ENCODE measurements at regions not wholly inside any gene's neighbourhood (a gene's known extent, or its start where the extent isn't known, plus 50 kb on each side); places are given as distances from the start of the nearest gene placed in this dataset.
"Not testable (repeated sequence)": the region's sequence is repeated elsewhere in the genome, so short reads cannot be mapped to it uniquely, and the experiment has no call there.

DNA sequence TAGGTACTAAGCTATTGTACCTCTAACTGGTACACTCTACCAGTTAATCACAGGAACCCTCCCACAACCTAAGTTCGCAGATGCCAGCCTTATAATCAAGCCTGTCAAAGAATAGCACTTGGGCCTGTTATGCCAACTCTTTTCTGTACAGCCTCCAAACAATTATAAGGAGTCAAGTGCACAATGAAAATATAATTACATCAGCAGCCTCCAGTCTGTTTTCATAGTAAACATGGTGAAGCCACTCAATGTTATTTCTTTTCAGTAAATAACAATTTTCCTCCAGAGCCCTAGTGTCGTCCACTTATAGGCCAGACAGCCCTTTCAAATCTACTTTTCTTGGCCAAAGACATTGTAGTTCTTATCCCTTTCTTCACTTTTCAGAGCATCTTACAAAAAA lies 82.7 kb upstream of the CARMIL1 start:
- Mint-ChIP-seq H3K4me3 (no peak overlapping the region), H3K36me3 (ENCODE audit: low read depth) (no peaks in the 10 kb centered on the region), H3K9me3 (no peaks in the 10 kb centered on the region), H3K4me1 (ENCODE audit: low read depth) (no peaks in the 10 kb centered on the region), H3K27me3 (ENCODE audit: low read depth) (peaks cover 2% of the 10 kb centered on the region), H3K27ac (no peak overlapping the region)
- no peak for DNase-seq
- CTCF ChIA-PET = no interaction called here
- intact Hi-C loops (cut with micrococcal nuclease) = no loop called here

DNA sequence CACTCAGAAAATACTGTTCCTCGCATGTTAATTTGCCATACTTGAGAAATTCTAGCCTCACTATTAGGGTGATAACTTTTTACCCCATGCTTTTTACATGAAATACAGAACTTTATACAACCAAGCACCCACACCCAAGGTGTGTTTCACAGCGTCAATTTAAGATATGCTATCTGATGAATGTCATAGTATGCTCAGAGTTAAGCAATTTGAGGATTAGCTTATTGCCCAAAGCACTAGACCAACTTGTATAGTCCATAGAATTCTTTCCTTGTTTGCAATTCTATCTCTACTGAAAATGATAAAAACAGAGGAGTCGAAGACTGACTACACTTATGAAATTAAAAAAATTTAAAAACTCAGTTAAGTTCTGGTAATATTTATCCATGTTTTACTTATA lies 82.1 kb upstream of the CARMIL1 start:
- Mint-ChIP-seq H3K9me3 (no peaks in the 10 kb centered on the region), H3K4me3 (no peak overlapping the region), H3K27me3 (ENCODE audit: low read depth) (no peaks in the 10 kb centered on the region), H3K4me1 (ENCODE audit: low read depth) (no peaks in the 10 kb centered on the region), H3K27ac (no peak overlapping the region), H3K36me3 (ENCODE audit: low read depth) (no peaks in the 10 kb centered on the region)
- intact Hi-C loops (cut with micrococcal nuclease) = no loop called here
- no peak for DNase-seq
- CTCF ChIA-PET = no interaction called here

DNA sequence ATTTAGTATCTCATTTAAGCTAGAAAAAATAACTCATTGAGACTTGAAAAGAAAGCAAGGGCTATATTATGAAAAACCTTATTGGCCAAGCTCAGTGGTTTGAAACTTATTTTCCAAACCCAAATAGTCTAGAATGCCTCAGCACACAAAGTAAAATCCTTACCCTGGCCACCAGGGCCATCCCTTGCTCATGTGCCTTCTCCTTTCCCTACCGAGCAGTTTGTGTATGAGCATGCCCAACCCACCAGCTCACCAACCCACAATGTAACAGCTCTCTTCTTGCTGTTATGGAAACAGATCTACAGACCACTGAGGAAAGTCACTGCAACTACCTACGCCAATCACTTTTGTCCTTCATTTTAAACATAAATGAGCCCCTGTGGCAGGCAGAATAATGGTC lies 79.6 kb upstream of the CARMIL1 start:
- CTCF ChIA-PET = interaction anchor here (0.6 kb wide), 1 partner anchor 24 kb away, joined by 3 read pairs; no protein-coding TSS in a partner anchor

DNA sequence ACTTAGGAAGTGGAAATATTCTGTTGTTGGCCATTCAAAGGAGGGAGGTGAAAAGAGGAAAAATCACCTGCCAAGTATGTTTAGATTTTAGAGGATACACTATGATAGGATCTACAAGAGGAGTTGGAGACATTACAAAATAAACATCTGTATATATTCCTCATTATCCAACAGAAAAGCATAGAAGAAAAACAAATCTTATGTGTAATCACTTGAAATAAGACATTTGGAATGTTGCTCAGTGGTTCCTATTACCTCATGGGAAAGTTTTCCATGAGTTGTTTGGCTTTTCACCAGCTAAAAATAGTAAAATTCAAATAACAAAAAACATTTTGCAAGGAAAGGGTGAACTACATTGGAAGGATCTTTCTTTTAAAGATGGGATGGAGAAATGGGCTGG lies 76.7 kb upstream of the CARMIL1 start:
- no peaks in the 10 kb centered on the region for H3K4me1 Mint-ChIP-seq (ENCODE audit: low read depth)

More for the DNA sequence above, 79.6 kb upstream of the CARMIL1 start:
- no peaks in the 10 kb centered on the region for H3K27me3 Mint-ChIP-seq (ENCODE audit: low read depth)
- intact Hi-C loops (cut with micrococcal nuclease) = no loop called here
- no peaks in the 10 kb centered on the region for H3K4me1 Mint-ChIP-seq (ENCODE audit: low read depth)
- H3K4me3 Mint-ChIP-seq = no peak overlapping the region
- no peak for DNase-seq
- H3K36me3 Mint-ChIP-seq (ENCODE audit: low read depth) = peaks cover under 1% of the 10 kb centered on the region
- H3K9me3 Mint-ChIP-seq = no peaks in the 10 kb centered on the region
- no peak overlapping the region for H3K27ac Mint-ChIP-seq

DNA sequence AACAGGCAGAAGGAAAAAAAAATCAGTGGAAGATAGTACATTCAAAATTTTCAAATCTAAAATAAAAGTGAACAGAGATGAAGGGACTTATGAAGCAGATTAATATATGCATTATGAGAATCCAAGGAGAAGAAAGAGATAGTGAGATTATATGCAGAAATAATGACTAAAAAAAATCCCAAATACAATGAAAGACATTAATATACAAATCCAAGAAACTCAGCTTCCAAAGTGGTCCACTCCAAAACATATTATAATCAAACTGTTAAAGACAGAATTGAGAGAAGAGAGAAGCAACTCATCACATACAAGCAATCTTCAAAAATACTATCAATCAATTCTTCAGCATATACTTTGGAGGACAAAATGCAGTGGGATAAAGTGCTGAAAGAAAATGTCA lies 73.5 kb upstream of the CARMIL1 start:
- intact Hi-C loops (cut with micrococcal nuclease) = no loop called here
- Mint-ChIP-seq H3K9me3 (peaks cover 17% of the 10 kb centered on the region), H3K4me1 (ENCODE audit: low read depth) (no peaks in the 10 kb centered on the region), H3K27ac (no peak overlapping the region), H3K27me3 (ENCODE audit: low read depth) (no peaks in the 10 kb centered on the region), H3K4me3 (no peak overlapping the region), H3K36me3 (ENCODE audit: low read depth) (peaks cover 3% of the 10 kb centered on the region)
- CTCF ChIA-PET = no interaction called here
- DNase-seq = no peak

More for the DNA sequence above, 76.7 kb upstream of the CARMIL1 start:
- Mint-ChIP-seq H3K27me3 (ENCODE audit: low read depth) (no peaks in the 10 kb centered on the region), H3K36me3 (ENCODE audit: low read depth) (peaks cover 1% of the 10 kb centered on the region), H3K4me3 (no peak overlapping the region), H3K9me3 (peaks cover 10% of the 10 kb centered on the region), H3K27ac (no peak overlapping the region)
- CTCF ChIA-PET = interaction anchor here (0.6 kb wide), 1 partner anchor 355 kb away, joined by 3 read pairs; no protein-coding TSS in a partner anchor
- DNase-seq = no peak
- intact Hi-C loops (cut with micrococcal nuclease) = no loop called here

DNA sequence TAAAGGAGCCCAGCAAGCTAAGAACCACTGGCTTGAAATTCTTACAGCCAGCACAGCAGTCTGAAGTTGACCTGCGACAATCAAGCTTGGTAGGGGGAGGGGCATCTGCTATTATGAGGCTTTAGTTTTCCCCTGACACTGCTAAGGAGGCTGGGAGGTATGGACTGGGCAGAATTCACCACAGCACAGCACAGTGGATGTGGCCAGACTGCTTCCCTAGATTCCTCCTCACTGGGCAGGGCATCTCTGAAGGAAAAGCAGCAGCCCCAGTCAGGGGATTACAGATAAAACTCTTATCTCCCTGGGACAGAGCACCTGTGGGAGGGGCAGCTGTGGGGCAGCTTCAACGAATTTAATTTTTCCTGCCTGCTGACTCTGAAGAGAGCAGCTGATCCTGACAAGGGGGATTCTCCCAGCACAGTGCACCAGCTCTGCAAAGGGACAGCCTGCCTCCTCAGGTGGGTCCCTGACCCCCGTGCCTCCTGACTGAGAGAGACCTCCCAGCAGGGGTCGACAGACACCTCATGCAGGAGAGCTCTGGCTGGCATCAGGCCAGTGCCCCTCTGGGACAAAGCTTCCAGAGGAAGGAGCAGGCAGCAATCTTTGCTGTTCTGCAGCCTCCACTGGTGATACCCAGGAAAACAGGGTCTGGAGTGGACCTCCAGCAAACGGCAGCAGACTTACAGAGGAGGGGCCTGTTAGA lies 71.6 kb upstream of the CARMIL1 start:
- H3K4me3 Mint-ChIP-seq; H3K27me3 Mint-ChIP-seq (ENCODE audit: low read depth); H3K27ac Mint-ChIP-seq; DNase-seq; H3K4me1 Mint-ChIP-seq (ENCODE audit: low read depth); intact Hi-C loops (cut with micrococcal nuclease); H3K36me3 Mint-ChIP-seq (ENCODE audit: low read depth): not testable (repeated sequence)
- CTCF ChIA-PET = interaction anchor here (0.5 kb wide), 1 partner anchor 240 kb away, joined by 3 read pairs; no protein-coding TSS in a partner anchor
- peaks cover 17% of the 10 kb centered on the region for H3K9me3 Mint-ChIP-seq

DNA sequence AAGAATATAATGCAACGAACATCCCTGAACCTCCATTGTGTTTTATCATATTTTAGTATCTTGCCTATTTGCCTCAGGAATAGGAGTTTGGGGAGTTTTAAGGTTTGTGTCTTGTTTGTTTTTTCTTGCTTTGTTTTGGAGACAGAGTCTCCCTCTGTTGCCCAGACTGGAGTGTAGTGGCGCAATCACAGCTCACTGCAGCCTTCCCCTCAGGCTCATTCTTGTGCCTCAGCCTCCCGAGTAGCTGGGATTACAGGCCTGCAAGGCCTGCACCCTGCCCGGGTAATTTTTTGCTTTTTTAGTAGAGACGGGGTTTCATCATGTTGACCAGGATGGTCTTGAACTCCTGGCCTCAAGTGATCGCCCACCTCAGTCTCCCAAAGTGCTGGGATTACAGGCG lies 63.3 kb upstream of the CARMIL1 start:
- Mint-ChIP-seq H3K27ac (no peak overlapping the region), H3K36me3 (ENCODE audit: low read depth) (no peaks in the 10 kb centered on the region), H3K4me3 (no peak overlapping the region), H3K9me3 (no peaks in the 10 kb centered on the region), H3K27me3 (ENCODE audit: low read depth) (peaks cover 4% of the 10 kb centered on the region), H3K4me1 (ENCODE audit: low read depth) (no peaks in the 10 kb centered on the region)
- CTCF ChIA-PET = interaction anchor here (1.3 to 2.1 kb wide), 2 partner anchors 7 to 49 kb away, joined by 6 to 8 read pairs; no protein-coding TSS in a partner anchor
- DNase-seq = no peak
- intact Hi-C loops (cut with micrococcal nuclease) = no loop called here

DNA sequence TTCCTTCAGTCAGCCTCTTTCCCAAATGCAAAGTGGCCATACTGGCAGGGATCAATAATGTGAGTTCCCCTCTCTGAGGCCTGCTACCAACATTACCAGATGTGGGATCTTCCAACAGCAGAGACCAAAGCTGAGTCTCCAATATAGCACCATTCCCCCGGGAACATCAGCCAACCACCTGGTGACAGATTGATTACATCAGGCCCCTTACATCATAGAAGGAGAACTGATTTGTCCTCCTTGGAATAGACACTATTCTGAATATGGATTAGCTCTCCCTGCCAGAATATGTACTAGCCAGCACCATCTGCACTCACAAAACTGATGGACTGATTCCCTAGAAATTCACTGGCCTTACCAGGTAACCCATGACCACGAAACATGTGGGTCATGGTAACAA lies 61.9 kb upstream of the CARMIL1 start:
- H3K4me3 Mint-ChIP-seq = no peak overlapping the region
- no peaks in the 10 kb centered on the region for H3K27me3 Mint-ChIP-seq (ENCODE audit: low read depth)
- H3K9me3 Mint-ChIP-seq = no peaks in the 10 kb centered on the region
- no peak for DNase-seq
- CTCF ChIA-PET = interaction anchor here (1.3 kb wide), 1 partner anchor 48 kb away, joined by 7 read pairs; no protein-coding TSS in a partner anchor
- H3K36me3 Mint-ChIP-seq (ENCODE audit: low read depth) = no peaks in the 10 kb centered on the region
- intact Hi-C loops (cut with micrococcal nuclease) = no loop called here
- no peak overlapping the region for H3K27ac Mint-ChIP-seq
- no peaks in the 10 kb centered on the region for H3K4me1 Mint-ChIP-seq (ENCODE audit: low read depth)

DNA sequence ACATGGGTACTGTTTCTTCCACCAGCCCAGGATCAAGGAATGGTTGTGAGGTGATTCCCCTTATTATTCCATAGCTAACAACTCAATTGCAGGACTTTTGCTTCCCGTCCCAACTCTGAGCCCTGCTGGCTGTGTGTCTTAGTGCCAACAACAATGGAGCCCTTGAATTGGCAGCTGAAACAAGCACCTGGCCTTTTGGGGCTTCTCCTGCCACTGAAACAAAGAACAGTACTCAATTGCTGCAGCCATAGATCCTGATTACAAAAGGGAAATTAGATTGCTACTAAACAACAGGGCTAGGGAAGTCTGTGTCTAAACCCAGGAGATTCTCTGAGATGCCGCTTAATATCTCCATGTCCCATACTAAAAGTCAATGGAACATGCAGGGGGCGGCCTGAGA lies 61.3 kb upstream of the CARMIL1 start:
- intact Hi-C loops (cut with micrococcal nuclease) = no loop called here
- no peak for DNase-seq
- H3K27ac Mint-ChIP-seq = no peak overlapping the region
- no peaks in the 10 kb centered on the region for H3K4me1 Mint-ChIP-seq (ENCODE audit: low read depth)
- H3K27me3 Mint-ChIP-seq (ENCODE audit: low read depth) = no peaks in the 10 kb centered on the region
- no peaks in the 10 kb centered on the region for H3K36me3 Mint-ChIP-seq (ENCODE audit: low read depth)
- no peaks in the 10 kb centered on the region for H3K9me3 Mint-ChIP-seq
- CTCF ChIA-PET = interaction anchor here (1.3 kb wide), 1 partner anchor 48 kb away, joined by 7 read pairs; no protein-coding TSS in a partner anchor
- H3K4me3 Mint-ChIP-seq = no peak overlapping the region

DNA sequence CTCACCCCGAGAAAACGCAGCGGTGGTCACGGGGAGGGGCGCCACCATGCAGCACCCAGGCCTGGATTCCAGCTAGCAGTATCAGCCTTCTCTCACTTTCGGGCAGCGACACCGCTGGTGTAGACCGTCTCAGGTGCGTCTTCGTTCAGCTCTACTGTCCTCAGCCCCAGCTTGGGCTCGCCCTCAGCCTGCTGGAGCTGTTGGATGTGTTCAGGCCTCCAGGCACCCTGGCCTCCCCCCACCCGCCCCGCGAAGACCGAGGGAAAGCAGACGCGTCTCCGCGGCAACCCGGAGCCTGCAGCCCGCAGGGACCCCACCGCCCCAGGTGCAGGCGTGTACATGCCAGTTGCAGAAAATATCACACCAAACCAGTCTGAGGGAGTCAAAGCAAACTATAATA lies 60.8 kb upstream of the CARMIL1 start:
- no peaks in the 10 kb centered on the region for H3K36me3 Mint-ChIP-seq (ENCODE audit: low read depth)
- H3K4me3 Mint-ChIP-seq = no peak overlapping the region
- DNase-seq = no peak
- H3K27me3 Mint-ChIP-seq (ENCODE audit: low read depth) = no peaks in the 10 kb centered on the region
- H3K4me1 Mint-ChIP-seq (ENCODE audit: low read depth) = no peaks in the 10 kb centered on the region
- intact Hi-C loops (cut with micrococcal nuclease) = no loop called here
- H3K9me3 Mint-ChIP-seq = no peaks in the 10 kb centered on the region
- CTCF ChIA-PET = interaction anchor here (1.3 kb wide), 1 partner anchor 47 kb away, joined by 7 read pairs; no protein-coding TSS in a partner anchor
- H3K27ac Mint-ChIP-seq = no peak overlapping the region

DNA sequence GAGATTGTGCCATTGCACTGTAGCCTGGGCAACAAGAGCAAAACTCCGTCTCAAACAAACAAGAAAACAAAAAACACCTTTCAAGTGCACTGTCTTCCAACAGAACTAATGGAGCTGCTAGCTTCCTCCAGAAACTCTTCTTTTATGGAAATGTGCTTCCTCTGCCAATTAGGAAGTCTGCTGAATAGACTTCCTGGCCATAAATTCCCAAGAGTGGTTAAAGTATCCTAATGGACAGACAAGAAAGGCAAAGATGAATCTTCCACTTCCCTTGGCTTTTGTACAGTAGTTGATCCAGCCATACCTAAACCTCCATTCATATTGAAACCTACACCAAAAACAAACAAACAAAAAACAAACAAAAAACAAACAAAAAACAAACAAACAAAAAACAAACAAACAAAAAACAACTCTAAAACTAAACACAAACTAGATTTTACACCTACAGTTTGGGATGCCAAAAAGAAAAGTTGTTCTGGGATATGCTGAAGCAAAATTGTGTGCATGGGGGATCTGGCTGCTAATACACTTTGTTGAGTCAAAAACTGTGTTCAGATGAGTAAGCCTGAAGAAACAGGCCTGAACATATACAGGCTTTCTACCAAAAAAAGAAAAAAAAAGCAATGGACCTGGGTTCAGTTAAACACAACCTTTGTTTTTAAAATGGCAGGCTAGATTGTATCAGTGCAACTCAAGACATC lies 59.8 kb upstream of the CARMIL1 start:
- Mint-ChIP-seq H3K4me3 (no peak overlapping the region), H3K27me3 (ENCODE audit: low read depth) (no peaks in the 10 kb centered on the region), H3K4me1 (ENCODE audit: low read depth) (peaks cover 8% of the 10 kb centered on the region), H3K36me3 (ENCODE audit: low read depth) (no peaks in the 10 kb centered on the region), H3K9me3 (no peaks in the 10 kb centered on the region), H3K27ac (no peak overlapping the region)
- intact Hi-C loops (cut with micrococcal nuclease) = no loop called here
- CTCF ChIA-PET = interaction anchor here (0.7 kb wide), 1 partner anchor 97 kb away, joined by 3 read pairs; no protein-coding TSS in a partner anchor
- no peak for DNase-seq

DNA sequence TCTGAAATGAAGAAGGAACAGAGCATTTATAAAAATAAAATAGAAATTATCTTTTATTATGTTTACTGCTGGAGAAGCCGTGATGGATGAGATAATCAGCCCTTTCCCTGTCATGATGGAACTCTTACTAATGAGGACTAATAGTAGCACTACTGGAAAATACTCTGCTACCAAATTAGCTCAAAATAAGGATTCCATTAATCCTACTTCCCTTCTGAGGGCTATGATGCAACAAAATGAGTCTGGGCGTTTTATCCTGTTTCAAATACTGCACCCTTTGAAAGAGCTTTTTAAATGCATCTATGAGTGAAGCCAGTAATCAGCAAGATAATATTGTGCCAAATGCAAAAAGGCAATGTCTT lies 59.3 kb upstream of the CARMIL1 start:
- CTCF ChIA-PET = interaction anchor here (0.7 to 1.7 kb wide), 3 partner anchors 43 to 96 kb away, joined by 3 to 11 read pairs (median 7); no protein-coding TSS in a partner anchor
- peaks cover 8% of the 10 kb centered on the region for H3K4me1 Mint-ChIP-seq (ENCODE audit: low read depth)

More for the DNA sequence above, 59.3 kb upstream of the CARMIL1 start:
- H3K9me3 Mint-ChIP-seq = no peaks in the 10 kb centered on the region
- no peaks in the 10 kb centered on the region for H3K27me3 Mint-ChIP-seq (ENCODE audit: low read depth)
- DNase-seq = no peak
- H3K27ac Mint-ChIP-seq = no peak overlapping the region
- intact Hi-C loops (cut with micrococcal nuclease) = no loop called here
- no peaks in the 10 kb centered on the region for H3K36me3 Mint-ChIP-seq (ENCODE audit: low read depth)
- H3K4me3 Mint-ChIP-seq = no peak overlapping the region

Measured in activated naive CD4-positive, alpha-beta T cell treated with anti-CD3 and anti-CD28 coated beads for 36 hours (primary cell).